ENCODE measurements at regions not wholly inside any gene's neighbourhood (a gene's known extent, or its start where the extent isn't known, plus 50 kb on each side); places are given as distances from the start of the nearest gene placed in this dataset.

DNA sequence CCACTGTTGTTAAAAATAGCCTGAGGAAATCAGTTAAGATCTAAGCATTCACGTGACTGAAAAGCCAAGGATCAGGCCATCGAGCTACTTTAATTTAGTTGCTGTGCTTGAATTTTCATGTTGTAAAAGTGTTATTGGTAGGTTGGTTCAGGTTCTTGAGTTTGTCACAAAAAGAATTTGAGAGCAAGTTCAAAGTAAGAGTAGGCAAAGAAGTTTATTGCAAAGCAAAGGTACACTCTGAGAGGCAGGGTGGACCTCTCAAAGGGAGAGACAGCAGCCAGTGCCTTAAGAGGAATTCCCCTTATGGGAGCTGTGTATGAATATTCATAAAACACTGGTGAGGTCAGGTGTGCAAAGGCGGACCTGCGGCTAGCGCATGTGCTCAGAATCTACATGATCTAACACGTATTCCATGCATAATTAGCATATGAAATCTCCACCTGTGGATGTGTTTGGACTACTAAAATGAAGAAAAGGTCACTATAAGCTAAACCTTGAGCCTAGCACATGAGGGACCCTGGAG is 236.5 kb downstream of the NDUFA10 start:
- DNase-seq (ENCODE audit: low spot score), result no peak
- TF ChIP-seq, protein P1, sequence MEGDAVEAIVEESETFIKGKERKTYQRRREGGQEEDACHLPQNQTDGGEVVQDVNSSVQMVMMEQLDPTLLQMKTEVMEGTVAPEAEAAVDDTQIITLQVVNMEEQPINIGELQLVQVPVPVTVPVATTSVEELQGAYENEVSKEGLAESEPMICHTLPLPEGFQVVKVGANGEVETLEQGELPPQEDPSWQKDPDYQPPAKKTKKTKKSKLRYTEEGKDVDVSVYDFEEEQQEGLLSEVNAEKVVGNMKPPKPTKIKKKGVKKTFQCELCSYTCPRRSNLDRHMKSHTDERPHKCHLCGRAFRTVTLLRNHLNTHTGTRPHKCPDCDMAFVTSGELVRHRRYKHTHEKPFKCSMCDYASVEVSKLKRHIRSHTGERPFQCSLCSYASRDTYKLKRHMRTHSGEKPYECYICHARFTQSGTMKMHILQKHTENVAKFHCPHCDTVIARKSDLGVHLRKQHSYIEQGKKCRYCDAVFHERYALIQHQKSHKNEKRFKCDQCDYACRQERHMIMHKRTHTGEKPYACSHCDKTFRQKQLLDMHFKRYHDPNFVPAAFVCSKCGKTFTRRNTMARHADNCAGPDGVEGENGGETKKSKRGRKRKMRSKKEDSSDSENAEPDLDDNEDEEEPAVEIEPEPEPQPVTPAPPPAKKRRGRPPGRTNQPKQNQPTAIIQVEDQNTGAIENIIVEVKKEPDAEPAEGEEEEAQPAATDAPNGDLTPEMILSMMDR (IDR thresholded peaks at IDR 0.05; ENCODE audit: unreplicated experiment), result no peak
- peaks cover 4% of the 10 kb centered on the region for H3K9me3 Mint-ChIP-seq (ENCODE audit: unreplicated experiment)
- H3K27ac Mint-ChIP-seq (ENCODE audit: unreplicated experiment), result peak overlapping the region; percentile 32
- peaks cover 25% of the 10 kb centered on the region for H3K4me1 Mint-ChIP-seq (ENCODE audit: unreplicated experiment)
- peaks cover 1% of the 10 kb centered on the region for H3K27me3 Mint-ChIP-seq (ENCODE audit: unreplicated experiment)
- no peaks in the 10 kb centered on the region for H3K36me3 Mint-ChIP-seq (ENCODE audit: low read depth, unreplicated experiment)
- H3K4me3 Mint-ChIP-seq (ENCODE audit: unreplicated experiment), result no peak overlapping the region

DNA sequence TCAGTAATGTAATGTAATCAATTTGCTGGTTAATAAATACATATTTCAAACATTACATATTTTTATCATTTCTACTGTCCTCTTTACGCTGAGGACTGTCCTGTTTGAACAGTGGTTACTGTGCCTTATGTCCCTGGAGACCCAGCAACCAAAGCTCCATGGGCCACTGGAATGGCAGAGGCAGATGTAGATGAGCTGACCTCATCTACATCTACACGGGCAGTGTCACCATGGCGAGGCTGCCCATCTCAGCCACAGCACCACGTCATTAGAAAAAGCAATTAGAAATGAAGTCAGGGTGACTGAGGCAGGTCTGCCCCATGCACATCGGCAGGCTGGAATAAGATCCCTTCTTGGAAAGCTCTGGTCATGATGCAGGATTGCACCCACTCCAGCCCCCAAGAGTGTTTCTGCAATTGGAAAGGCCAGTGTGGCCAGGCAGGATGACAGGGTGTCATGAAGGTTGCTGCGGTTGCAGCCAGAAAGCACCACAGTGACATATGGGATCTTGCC is 237.5 kb downstream of the NDUFA10 start:
- no peaks in the 10 kb centered on the region for H3K36me3 Mint-ChIP-seq (ENCODE audit: low read depth, unreplicated experiment)
- H3K4me3 Mint-ChIP-seq (ENCODE audit: unreplicated experiment), result no peak overlapping the region
- peaks cover 4% of the 10 kb centered on the region for H3K9me3 Mint-ChIP-seq (ENCODE audit: unreplicated experiment)
- H3K27me3 Mint-ChIP-seq (ENCODE audit: unreplicated experiment), result peaks cover 1% of the 10 kb centered on the region
- TF ChIP-seq, protein P1 (IDR thresholded peaks at IDR 0.05; ENCODE audit: unreplicated experiment), result no peak
- no peak overlapping the region for H3K27ac Mint-ChIP-seq (ENCODE audit: unreplicated experiment)
- DNase-seq (ENCODE audit: low spot score), result no peak
- H3K4me1 Mint-ChIP-seq (ENCODE audit: unreplicated experiment), result peaks cover 25% of the 10 kb centered on the region

DNA sequence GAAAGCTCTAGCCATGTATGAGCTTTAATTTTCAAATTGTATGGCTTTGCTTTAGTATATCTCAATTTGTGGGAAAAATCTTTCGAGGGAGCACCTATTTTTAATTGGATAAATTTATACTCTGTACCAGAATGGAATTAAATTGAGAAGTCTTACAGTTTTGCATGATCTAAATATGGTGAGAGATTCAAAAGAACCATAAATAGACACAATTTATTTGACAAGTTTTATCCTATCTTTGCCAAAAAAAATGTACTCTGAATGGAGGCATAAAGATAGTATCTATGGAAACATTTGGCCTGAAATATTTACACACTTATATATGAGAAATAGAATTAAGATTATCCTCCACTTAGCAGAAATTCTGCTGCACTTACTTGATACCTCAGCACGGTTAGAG is 238.4 kb downstream of the NDUFA10 start:
- TF ChIP-seq, protein P1 (IDR thresholded peaks at IDR 0.05; ENCODE audit: unreplicated experiment), result no peak

DNA sequence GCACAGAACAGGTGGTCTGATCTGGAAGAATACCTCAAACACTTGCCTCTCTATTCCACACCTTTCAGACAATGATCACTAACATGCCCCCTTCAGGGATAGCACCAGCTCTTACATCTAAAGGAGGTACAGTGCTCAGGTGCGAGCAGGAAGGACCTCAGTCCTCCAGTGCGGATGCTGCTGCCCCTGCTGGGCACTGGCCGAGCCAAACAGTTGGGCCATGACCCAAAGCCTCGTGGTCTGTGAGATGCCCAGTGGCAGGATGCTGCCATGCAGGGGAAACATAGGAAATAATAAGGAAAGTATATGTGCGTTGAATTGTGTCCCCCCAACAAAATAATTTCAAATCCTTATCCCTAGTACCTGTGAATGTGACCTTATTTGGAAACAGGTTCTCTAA is 243.7 kb downstream of the NDUFA10 start:
- H3K4me3 Mint-ChIP-seq (ENCODE audit: unreplicated experiment), result no peak overlapping the region
- H3K4me1 Mint-ChIP-seq (ENCODE audit: unreplicated experiment), result peaks cover 8% of the 10 kb centered on the region
- TF ChIP-seq, protein P1 (IDR thresholded peaks at IDR 0.05; ENCODE audit: unreplicated experiment), result no peak

More for the DNA sequence above, 238.4 kb downstream of the NDUFA10 start:
- H3K9me3 Mint-ChIP-seq (ENCODE audit: unreplicated experiment), result peaks cover 4% of the 10 kb centered on the region
- no peak overlapping the region for H3K27ac Mint-ChIP-seq (ENCODE audit: unreplicated experiment)
- no peak for DNase-seq (ENCODE audit: low spot score)
- H3K4me1 Mint-ChIP-seq (ENCODE audit: unreplicated experiment), result peaks cover 25% of the 10 kb centered on the region
- H3K4me3 Mint-ChIP-seq (ENCODE audit: unreplicated experiment), result no peak overlapping the region
- H3K36me3 Mint-ChIP-seq (ENCODE audit: low read depth, unreplicated experiment), result no peaks in the 10 kb centered on the region
- H3K27me3 Mint-ChIP-seq (ENCODE audit: unreplicated experiment), result peaks cover 1% of the 10 kb centered on the region

DNA sequence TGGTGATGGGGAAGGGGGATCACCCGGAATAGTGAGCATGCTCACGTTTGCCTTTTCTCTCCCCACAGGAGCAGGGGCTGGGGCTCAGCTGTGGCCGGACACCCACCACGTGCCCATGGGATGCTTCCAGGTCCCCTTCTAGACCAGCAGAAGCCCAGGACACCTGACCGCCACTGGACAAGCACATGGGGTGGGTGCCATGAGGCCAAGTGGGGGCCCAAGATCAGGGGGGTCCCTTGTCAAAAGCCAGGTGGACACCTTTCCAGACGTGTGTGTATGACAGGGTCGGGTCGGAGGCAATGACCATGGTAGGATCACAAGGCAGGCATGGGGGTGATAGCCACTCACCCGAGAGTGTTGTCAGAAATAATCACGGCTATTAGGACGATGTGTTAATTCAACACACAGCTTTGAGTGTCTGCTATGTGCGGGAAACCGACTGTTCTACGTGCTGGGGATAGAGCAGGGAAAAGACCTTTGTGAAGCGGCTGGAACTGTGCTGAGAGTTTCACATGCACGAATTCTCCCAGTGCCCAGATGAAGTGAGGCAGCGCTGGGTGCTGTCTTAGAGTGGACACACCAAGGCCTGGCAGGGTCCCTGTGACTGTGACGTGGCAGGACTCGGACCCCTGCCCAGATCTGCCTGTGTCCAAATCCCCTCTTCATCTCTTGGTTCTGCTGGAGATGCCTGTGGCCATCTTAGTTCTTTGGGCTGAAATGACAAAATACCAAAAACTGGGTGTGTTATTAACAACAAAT is 244.7 kb downstream of the NDUFA10 start:
- TF ChIP-seq, protein P1 (IDR thresholded peaks at IDR 0.05; ENCODE audit: unreplicated experiment), result no peak

More for the DNA sequence above, 243.7 kb downstream of the NDUFA10 start:
- no peak for DNase-seq (ENCODE audit: low spot score)
- Mint-ChIP-seq H3K27me3 (ENCODE audit: unreplicated experiment) (peaks cover 5% of the 10 kb centered on the region), H3K9me3 (ENCODE audit: unreplicated experiment) (peaks cover 4% of the 10 kb centered on the region), H3K36me3 (ENCODE audit: low read depth, unreplicated experiment) (peaks cover 8% of the 10 kb centered on the region), H3K27ac (ENCODE audit: unreplicated experiment) (no peak overlapping the region)

More for the DNA sequence above, 244.7 kb downstream of the NDUFA10 start:
- no peak for DNase-seq (ENCODE audit: low spot score)
- no peak overlapping the region for H3K4me3 Mint-ChIP-seq (ENCODE audit: unreplicated experiment)
- H3K27ac Mint-ChIP-seq (ENCODE audit: unreplicated experiment), result no peak overlapping the region
- H3K9me3 Mint-ChIP-seq (ENCODE audit: unreplicated experiment), result peaks cover 4% of the 10 kb centered on the region
- H3K36me3 Mint-ChIP-seq (ENCODE audit: low read depth, unreplicated experiment), result peaks cover 8% of the 10 kb centered on the region
- peaks cover 5% of the 10 kb centered on the region for H3K27me3 Mint-ChIP-seq (ENCODE audit: unreplicated experiment)
- H3K4me1 Mint-ChIP-seq (ENCODE audit: unreplicated experiment), result peaks cover 12% of the 10 kb centered on the region

Data from endothelial cell (in vitro differentiated cells).